ENCODE measurements at regions not wholly inside any gene's neighbourhood (a gene's known extent, or its start where the extent isn't known, plus 50 kb on each side); places are given as distances from the start of the nearest gene placed in this dataset.

DNA sequence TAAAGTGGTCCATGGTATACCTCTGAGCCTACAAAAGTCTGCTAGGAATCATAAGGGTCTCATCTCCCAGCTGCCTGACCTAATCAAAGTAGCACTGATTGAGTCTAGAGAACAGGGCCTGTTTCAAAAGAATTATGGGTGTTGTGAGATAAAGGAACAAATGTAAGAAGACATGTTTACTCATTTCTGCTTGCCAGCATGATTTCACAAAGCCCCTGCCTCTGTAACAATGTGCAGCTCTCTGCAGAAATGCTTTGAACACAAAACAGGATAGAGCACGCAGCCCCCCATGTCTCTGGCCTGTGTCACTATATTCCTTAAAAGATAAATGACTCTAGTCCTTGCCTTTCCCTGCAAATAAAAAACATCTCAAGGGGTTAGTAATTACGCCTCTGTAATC is 94.7 kb upstream of the IGSF10 start:
- TF ChIP-seq, protein P1, sequence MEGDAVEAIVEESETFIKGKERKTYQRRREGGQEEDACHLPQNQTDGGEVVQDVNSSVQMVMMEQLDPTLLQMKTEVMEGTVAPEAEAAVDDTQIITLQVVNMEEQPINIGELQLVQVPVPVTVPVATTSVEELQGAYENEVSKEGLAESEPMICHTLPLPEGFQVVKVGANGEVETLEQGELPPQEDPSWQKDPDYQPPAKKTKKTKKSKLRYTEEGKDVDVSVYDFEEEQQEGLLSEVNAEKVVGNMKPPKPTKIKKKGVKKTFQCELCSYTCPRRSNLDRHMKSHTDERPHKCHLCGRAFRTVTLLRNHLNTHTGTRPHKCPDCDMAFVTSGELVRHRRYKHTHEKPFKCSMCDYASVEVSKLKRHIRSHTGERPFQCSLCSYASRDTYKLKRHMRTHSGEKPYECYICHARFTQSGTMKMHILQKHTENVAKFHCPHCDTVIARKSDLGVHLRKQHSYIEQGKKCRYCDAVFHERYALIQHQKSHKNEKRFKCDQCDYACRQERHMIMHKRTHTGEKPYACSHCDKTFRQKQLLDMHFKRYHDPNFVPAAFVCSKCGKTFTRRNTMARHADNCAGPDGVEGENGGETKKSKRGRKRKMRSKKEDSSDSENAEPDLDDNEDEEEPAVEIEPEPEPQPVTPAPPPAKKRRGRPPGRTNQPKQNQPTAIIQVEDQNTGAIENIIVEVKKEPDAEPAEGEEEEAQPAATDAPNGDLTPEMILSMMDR (conservative IDR thresholded peaks at IDR 0.05 in 1 of 2, IDR thresholded peaks at IDR 0.05 in 1 of 2; ENCODE audit: extremely low read depth in 1 of 2, insufficient read depth in 1 of 2, low read depth in 1 of 2, low read length in 2 of 2), result no peak
- TF ChIP-seq EZH2 (IDR thresholded peaks at IDR 0.05; ENCODE audit: borderline replicate concordance, low read length), result no peak
